ES-I3 (cell line): ENCODE measurements at regions not wholly inside any gene's neighbourhood (a gene's known extent, or its start where the extent isn't known, plus 50 kb on each side); places are given as distances from the start of the nearest gene placed in this dataset.

Experiments
- H3K36me3 ChIP-seq: 2 replicates; pipeline ENCODE4 v1.6.1; 2013; ENCODE audit warnings: mild to moderate bottlenecking, low read length, control low read depth, moderate library complexity; ENCODE audit not compliant: insufficient read depth
- H3K4me1 ChIP-seq: 2 replicates; pipeline ENCODE4 v1.6.1; 2013; ENCODE audit warnings: mild to moderate bottlenecking, control low read depth, low read length; ENCODE audit not compliant: insufficient read depth
- H3K9ac ChIP-seq: 2 replicates; pipeline ENCODE4 v1.6.1; 2013; ENCODE audit warnings: low read depth, mild to moderate bottlenecking, low read length, moderate library complexity
- H3K9me3 ChIP-seq: 2 replicates; pipeline ENCODE4 v1.6.1; 2013; ENCODE audit warnings: mild to moderate bottlenecking, low read length, moderate library complexity; ENCODE audit not compliant: control insufficient read depth, insufficient read depth

- H3K9me3 ChIP-seq = no peaks in the 10 kb centered on the region
- no peaks in the 10 kb centered on the region for H3K36me3 ChIP-seq
- H3K4me1 ChIP-seq = no peaks in the 10 kb centered on the region
- H3K9ac ChIP-seq = no peak overlapping the region
Measured at GRCh38 chr14:21964180-21964579, 290.6 kb upstream of the OR4E1 start.

- Histone ChIP-seq H3K36me3 (no peaks in the 10 kb centered on the region), H3K9ac (no peak overlapping the region), H3K9me3 (no peaks in the 10 kb centered on the region), H3K4me1 (no peaks in the 10 kb centered on the region)
Measured at GRCh38 chr14:21960636-21961035, 287.0 kb upstream of the OR4E1 start.

GRCh38 chr14:21941885-21942284 lies 268.3 kb upstream of the OR4E1 start:
- Histone ChIP-seq H3K36me3 (no peaks in the 10 kb centered on the region), H3K9me3 (no peaks in the 10 kb centered on the region), H3K9ac (no peak overlapping the region), H3K4me1 (no peaks in the 10 kb centered on the region)

GRCh38 chr14:21940887-21941856 lies 267.6 kb upstream of the OR4E1 start:
- Histone ChIP-seq H3K9ac (no peak overlapping the region), H3K36me3 (no peaks in the 10 kb centered on the region), H3K9me3 (no peaks in the 10 kb centered on the region), H3K4me1 (no peaks in the 10 kb centered on the region)

- no peaks in the 10 kb centered on the region for H3K36me3 ChIP-seq
Measured at GRCh38 chr14:21939836-21940235, 266.2 kb upstream of the OR4E1 start.

GRCh38 chr14:21937996-21938395 lies 264.4 kb upstream of the OR4E1 start:
- Histone ChIP-seq H3K9ac (no peak overlapping the region), H3K36me3 (no peaks in the 10 kb centered on the region), H3K4me1 (no peaks in the 10 kb centered on the region), H3K9me3 (no peaks in the 10 kb centered on the region)

More at GRCh38 chr14:21939836-21940235, 266.2 kb upstream of the OR4E1 start:
- H3K9ac ChIP-seq = no peak overlapping the region
- no peaks in the 10 kb centered on the region for H3K9me3 ChIP-seq
- no peaks in the 10 kb centered on the region for H3K4me1 ChIP-seq

- Histone ChIP-seq H3K4me1 (no peaks in the 10 kb centered on the region), H3K36me3 (no peaks in the 10 kb centered on the region), H3K9ac (no peak overlapping the region), H3K9me3 (no peaks in the 10 kb centered on the region)
Measured at GRCh38 chr14:21933681-21934080, 260.1 kb upstream of the OR4E1 start.

- Histone ChIP-seq H3K9ac (no peak overlapping the region), H3K4me1 (no peaks in the 10 kb centered on the region), H3K36me3 (no peaks in the 10 kb centered on the region), H3K9me3 (no peaks in the 10 kb centered on the region)
Measured at GRCh38 chr14:21924479-21924878, 250.9 kb upstream of the OR4E1 start.

GRCh38 chr14:21923820-21924219 lies 250.2 kb upstream of the OR4E1 start:
- Histone ChIP-seq H3K9ac (no peak overlapping the region), H3K9me3 (no peaks in the 10 kb centered on the region), H3K4me1 (no peaks in the 10 kb centered on the region), H3K36me3 (no peaks in the 10 kb centered on the region)

GRCh38 chr14:21921453-21921852 lies 247.8 kb upstream of the OR4E1 start:
- Histone ChIP-seq H3K36me3 (no peaks in the 10 kb centered on the region), H3K9ac (no peak overlapping the region), H3K9me3 (no peaks in the 10 kb centered on the region), H3K4me1 (no peaks in the 10 kb centered on the region)

GRCh38 chr14:21917699-21918436 lies 244.2 kb upstream of the OR4E1 start:
- Histone ChIP-seq H3K9me3 (no peaks in the 10 kb centered on the region), H3K4me1 (no peaks in the 10 kb centered on the region), H3K36me3 (no peaks in the 10 kb centered on the region), H3K9ac (no peak overlapping the region)

GRCh38 chr14:21915826-21916225 lies 242.2 kb upstream of the OR4E1 start:
- H3K4me1 ChIP-seq = no peaks in the 10 kb centered on the region
- no peaks in the 10 kb centered on the region for H3K9me3 ChIP-seq
- no peak overlapping the region for H3K9ac ChIP-seq
- H3K36me3 ChIP-seq = no peaks in the 10 kb centered on the region

- H3K36me3 ChIP-seq = no peaks in the 10 kb centered on the region
- H3K9me3 ChIP-seq = no peaks in the 10 kb centered on the region
- H3K9ac ChIP-seq = no peak overlapping the region
- H3K4me1 ChIP-seq = no peaks in the 10 kb centered on the region
Measured at GRCh38 chr14:21913759-21914158, 240.1 kb upstream of the OR4E1 start.

GRCh38 chr14:21912367-21912766 lies 238.7 kb upstream of the OR4E1 start:
- H3K36me3 ChIP-seq = no peaks in the 10 kb centered on the region
- no peak overlapping the region for H3K9ac ChIP-seq
- no peaks in the 10 kb centered on the region for H3K9me3 ChIP-seq
- H3K4me1 ChIP-seq = no peaks in the 10 kb centered on the region

GRCh38 chr14:21911877-21912276 lies 238.3 kb upstream of the OR4E1 start:
- no peaks in the 10 kb centered on the region for H3K36me3 ChIP-seq
- no peaks in the 10 kb centered on the region for H3K4me1 ChIP-seq
- no peaks in the 10 kb centered on the region for H3K9me3 ChIP-seq
- H3K9ac ChIP-seq = no peak overlapping the region
